RWPE2 (cell line): ENCODE measurements at regions not wholly inside any gene's neighbourhood (a gene's known extent, or its start where the extent isn't known, plus 50 kb on each side); places are given as distances from the start of the nearest gene placed in this dataset.

Experiments used
- ATAC-seq: fragments of 200-7000 bp; cut with Tn5 transposase; 3 replicates; pipeline ENCODE4 v1.9.1; 2021; ENCODE audit warnings: low read depth
- DNase-seq: peaks from one replicate; pipeline ENCODE4 v3.0.0-alpha.2; 2020; ENCODE audit warnings: low spot score
- H3K27ac ChIP-seq: fragments of 450-650 bp; 2 replicates; pipeline ENCODE4 v1.5.1; 2017; ENCODE audit warnings: mild to moderate bottlenecking; ENCODE audit not compliant: poor library complexity, severe bottlenecking
- H3K27me3 ChIP-seq: fragments of 250-450 bp; sonication (Bioruptor Pico); 2 replicates; pipeline ENCODE4 v1.5.1; 2021; ENCODE audit warnings: mild to moderate bottlenecking, moderate library complexity; ENCODE audit not compliant: insufficient read depth, poor library complexity, severe bottlenecking
- H3K36me3 ChIP-seq: fragments of 250-450 bp; sonication (Bioruptor Pico); 2 replicates; pipeline ENCODE4 v1.5.1; 2020; ENCODE audit warnings: low read depth, mild to moderate bottlenecking, moderate library complexity
- H3K4me1 ChIP-seq: fragments of 250-450 bp; sonication (Bioruptor Pico); 2 replicates; pipeline ENCODE4 v1.5.1; 2021; ENCODE audit warnings: mild to moderate bottlenecking, moderate library complexity; ENCODE audit not compliant: insufficient read depth, poor library complexity, severe bottlenecking
- H3K4me3 ChIP-seq: fragments of 250-450 bp; sonication (Bioruptor Pico); 2 replicates; pipeline ENCODE4 v1.5.1; 2021; ENCODE audit warnings: mild to moderate bottlenecking, moderate library complexity; ENCODE audit not compliant: severe bottlenecking
- H3K9me3 ChIP-seq: fragments of 250-450 bp; sonication (Bioruptor Pico); 2 replicates; pipeline ENCODE4 v1.5.1; 2021; ENCODE audit warnings: mild to moderate bottlenecking, moderate library complexity; ENCODE audit not compliant: severe bottlenecking
- TF ChIP-seq, protein P1 (sequence below): fragments of 450-650 bp; IDR thresholded peaks from one replicate; pipeline ENCODE4 v1.5.1; 2017; ENCODE audit warnings: mild to moderate bottlenecking, moderate library complexity; ENCODE audit not compliant: poor library complexity, severe bottlenecking

DNA sequence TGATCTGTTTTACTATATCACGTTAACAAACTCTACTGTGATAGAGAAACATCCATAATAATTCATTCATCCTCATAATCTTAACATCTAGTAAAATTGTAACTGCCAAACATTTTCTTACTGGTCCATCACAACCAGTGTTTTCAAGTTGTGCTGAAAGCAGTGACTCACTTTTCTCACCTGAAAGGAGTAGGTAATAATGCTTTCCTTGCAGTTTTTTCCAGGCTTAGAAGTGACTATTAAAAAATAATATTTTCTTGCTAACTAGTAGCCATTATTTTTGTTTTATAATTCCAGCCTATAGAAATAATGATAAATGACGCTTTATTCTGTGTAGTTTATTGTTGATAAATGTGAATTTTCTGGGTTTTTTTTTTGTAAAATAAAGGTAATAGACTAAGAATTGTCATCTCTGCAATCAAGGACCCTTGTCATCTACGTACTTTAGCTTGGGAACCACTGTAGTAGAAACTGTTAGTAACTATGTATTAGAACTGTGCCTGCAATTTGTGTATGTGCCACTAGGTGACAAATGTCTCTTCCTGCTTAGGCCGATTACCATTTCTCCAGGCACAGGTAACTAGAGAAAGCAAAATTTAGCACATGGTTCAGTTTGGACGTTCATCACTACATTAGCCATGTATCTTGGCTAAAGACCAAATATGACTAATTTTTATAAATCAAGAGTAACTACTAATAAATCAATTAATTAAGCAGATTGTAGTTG lies 409.4 kb upstream of the ERCC4 start:
- TF ChIP-seq, protein P1, sequence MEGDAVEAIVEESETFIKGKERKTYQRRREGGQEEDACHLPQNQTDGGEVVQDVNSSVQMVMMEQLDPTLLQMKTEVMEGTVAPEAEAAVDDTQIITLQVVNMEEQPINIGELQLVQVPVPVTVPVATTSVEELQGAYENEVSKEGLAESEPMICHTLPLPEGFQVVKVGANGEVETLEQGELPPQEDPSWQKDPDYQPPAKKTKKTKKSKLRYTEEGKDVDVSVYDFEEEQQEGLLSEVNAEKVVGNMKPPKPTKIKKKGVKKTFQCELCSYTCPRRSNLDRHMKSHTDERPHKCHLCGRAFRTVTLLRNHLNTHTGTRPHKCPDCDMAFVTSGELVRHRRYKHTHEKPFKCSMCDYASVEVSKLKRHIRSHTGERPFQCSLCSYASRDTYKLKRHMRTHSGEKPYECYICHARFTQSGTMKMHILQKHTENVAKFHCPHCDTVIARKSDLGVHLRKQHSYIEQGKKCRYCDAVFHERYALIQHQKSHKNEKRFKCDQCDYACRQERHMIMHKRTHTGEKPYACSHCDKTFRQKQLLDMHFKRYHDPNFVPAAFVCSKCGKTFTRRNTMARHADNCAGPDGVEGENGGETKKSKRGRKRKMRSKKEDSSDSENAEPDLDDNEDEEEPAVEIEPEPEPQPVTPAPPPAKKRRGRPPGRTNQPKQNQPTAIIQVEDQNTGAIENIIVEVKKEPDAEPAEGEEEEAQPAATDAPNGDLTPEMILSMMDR = peak; percentile 21
- Histone ChIP-seq H3K9me3 (peaks cover 9% of the 10 kb centered on the region), H3K4me3 (no peak overlapping the region), H3K27ac (no peak overlapping the region), H3K27me3 (no peaks in the 10 kb centered on the region), H3K4me1 (no peaks in the 10 kb centered on the region), H3K36me3 (no peaks in the 10 kb centered on the region)
- DNase-seq (no peak), ATAC-seq (no peak)

DNA sequence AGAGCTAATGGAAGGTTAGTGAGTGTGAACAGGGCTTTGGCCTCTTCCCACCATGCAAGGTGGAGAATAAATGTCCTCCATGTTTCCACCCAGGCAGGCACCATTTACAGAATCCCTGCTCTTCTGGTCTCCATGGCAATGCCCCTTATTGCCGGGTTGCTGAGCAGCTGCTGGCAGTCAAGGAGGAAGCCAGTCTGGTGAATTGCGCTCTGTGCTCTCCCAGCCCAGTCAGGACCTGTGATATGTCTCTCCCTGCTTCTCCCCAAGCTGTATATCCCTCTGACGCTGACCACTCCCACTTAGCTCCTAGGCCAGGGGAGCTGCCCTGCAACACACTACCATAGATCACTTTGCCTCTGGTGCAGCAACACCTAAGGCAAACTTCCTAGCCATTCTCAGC lies 402.1 kb upstream of the ERCC4 start:
- H3K4me1 ChIP-seq = no peaks in the 10 kb centered on the region
- TF ChIP-seq, protein P1 = no peak
- H3K27me3 ChIP-seq = no peaks in the 10 kb centered on the region
- no peak overlapping the region for H3K4me3 ChIP-seq
- no peak for ATAC-seq
- DNase-seq = no peak
- no peak overlapping the region for H3K27ac ChIP-seq
- no peaks in the 10 kb centered on the region for H3K9me3 ChIP-seq
- no peaks in the 10 kb centered on the region for H3K36me3 ChIP-seq

DNA sequence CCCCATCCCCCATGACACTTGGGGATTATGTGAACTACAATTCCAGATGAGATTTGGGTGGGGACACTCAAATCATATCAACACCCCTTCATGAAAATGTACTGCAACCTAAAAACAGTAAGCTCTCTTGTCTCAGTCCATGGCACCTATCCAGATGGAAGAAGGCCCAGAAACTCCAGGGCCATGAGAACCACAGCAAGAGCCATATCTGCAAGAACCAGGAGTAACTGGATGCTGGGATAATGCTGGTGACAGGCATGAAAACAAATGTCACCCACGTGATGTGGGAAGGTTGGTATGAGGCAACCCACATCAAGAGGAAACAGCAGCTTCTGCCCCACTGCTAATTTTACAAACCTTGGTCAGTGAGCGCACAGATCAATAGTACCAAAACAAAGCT lies 400.1 kb upstream of the ERCC4 start:
- ATAC-seq (no peak), DNase-seq (no peak)
- Histone ChIP-seq H3K9me3 (no peaks in the 10 kb centered on the region), H3K27me3 (no peaks in the 10 kb centered on the region), H3K36me3 (no peaks in the 10 kb centered on the region), H3K4me3 (no peak overlapping the region), H3K4me1 (no peaks in the 10 kb centered on the region), H3K27ac (no peak overlapping the region)
- TF ChIP-seq, protein P1 = no peak

DNA sequence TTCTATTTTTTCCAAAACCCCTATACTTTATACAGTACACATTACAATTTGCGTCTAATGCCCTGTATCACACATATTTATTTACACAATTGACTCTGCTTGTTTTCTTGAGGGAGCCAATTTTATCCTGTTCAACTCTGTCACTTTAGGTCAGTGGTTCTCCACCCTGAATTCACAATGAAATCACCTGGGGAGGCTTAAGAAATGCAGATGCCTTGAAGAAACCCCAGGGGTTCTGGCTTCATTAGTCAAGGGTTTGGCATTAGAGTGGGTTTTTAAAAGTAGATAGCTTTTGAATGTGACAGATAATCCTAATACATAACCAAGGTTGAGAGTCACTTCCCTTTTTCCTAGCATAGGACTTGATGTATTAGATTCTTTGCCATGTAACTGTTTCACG lies 398.6 kb upstream of the ERCC4 start:
- no peaks in the 10 kb centered on the region for H3K9me3 ChIP-seq
- H3K27ac ChIP-seq = no peak overlapping the region
- DNase-seq = no peak
- ATAC-seq = no peak
- H3K4me3 ChIP-seq = no peak overlapping the region
- H3K4me1 ChIP-seq = no peaks in the 10 kb centered on the region
- H3K27me3 ChIP-seq = no peaks in the 10 kb centered on the region
- no peaks in the 10 kb centered on the region for H3K36me3 ChIP-seq
- TF ChIP-seq, protein P1 = no peak

DNA sequence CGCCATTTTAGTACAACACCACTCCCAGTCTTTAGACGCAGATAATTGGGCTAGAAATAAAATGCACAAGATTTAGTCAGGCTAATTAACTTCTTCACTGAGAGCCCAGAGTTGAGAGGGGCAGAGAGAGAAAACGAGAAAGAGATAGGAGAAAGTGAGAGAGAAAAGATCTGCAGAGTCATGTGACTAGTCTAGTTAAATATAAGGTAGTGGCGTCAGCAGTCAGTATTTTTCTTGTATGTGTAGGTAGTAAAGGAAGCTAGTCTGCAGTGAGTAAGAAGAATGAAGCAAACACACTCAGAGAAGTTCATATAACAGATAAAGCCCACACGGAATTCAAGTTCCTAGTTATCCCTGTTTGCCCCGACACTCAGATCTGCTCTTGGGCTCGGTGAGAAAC lies 392.6 kb upstream of the ERCC4 start:
- H3K36me3 ChIP-seq = no peaks in the 10 kb centered on the region
- no peaks in the 10 kb centered on the region for H3K9me3 ChIP-seq
- no peak for ATAC-seq
- no peak overlapping the region for H3K27ac ChIP-seq
- no peak for DNase-seq
- H3K4me3 ChIP-seq = no peak overlapping the region
- H3K4me1 ChIP-seq = no peaks in the 10 kb centered on the region
- TF ChIP-seq, protein P1 = no peak
- H3K27me3 ChIP-seq = no peaks in the 10 kb centered on the region
